Pancreas (tissue), 10 donors: ENCODE measurements at regions not wholly inside any gene's neighbourhood (a gene's known extent, or its start where the extent isn't known, plus 50 kb on each side); places are given as distances from the start of the nearest gene placed in this dataset.

Experiments
- ATAC-seq, 4 donors: fragments of 200-7000 bp; cut with Tn5 transposase; one replicate each; pipeline versions ENCODE4 v1.8.0 to v1.9.1; 2020; ENCODE audit warnings: mild to moderate bottlenecking in 4 of 4, moderate library complexity in 4 of 4
- DNase-seq, 6 donors: peaks; one replicate each; pipeline ENCODE4 v3.0.0-alpha.2; 2020
- FAIRE-seq: peaks from 2 replicates; lab custom pipeline; 2012; peaks lifted over from hg19 to GRCh38; lab: Jason Lieb, UNC
- H3K27ac ChIP-seq, 4 donors: fragments of 200-600 bp; sonication (generic); 1 replicate in 3 of 4; 2 replicates in 1 of 4; pipeline versions ENCODE4 v1.5.0 to v1.8.0; 2020
- H3K27me3 ChIP-seq, 4 donors: fragments of 200-600 bp; one replicate each; pipeline ENCODE4 v1.8.0; 2021
- H3K36me3 ChIP-seq, 3 donors: fragments of 200-600 bp; sonication (generic) in 1 of 3; one replicate each; pipeline versions ENCODE4 v1.5.0 to v1.8.0; 2020 to 2021
- H3K4me1 ChIP-seq, 3 donors: fragments of 200-600 bp; one replicate each; pipeline ENCODE4 v1.8.0; 2021
- H3K4me3 ChIP-seq, 4 donors: fragments of 200-600 bp; sonication (generic) in 2 of 4; one replicate each; pipeline versions ENCODE4 v1.5.0 to v1.8.0; 2020 to 2021
- H3K9me3 ChIP-seq, 4 donors: fragments of 200-600 bp; one replicate each; pipeline ENCODE4 v1.8.0; 2021
- WGBS, 2 donors: extraction: QIAGEN DNeasy Blood & Tissue Kit; methylation state at CpG; one replicate each; pipeline ENCODE4 v1.1.7; 2013; 5-methylcytosine and 5-hydroxymethylcytosine counted together
- intact Hi-C, 3 donors: fragments of 100-400 bp; cut with DNase I; formaldehyde crosslinking; loops; one replicate each; pipeline versions ENCODE4 v1.11.1 to v1.14.2; 2022
- TF ChIP-seq, protein P1 (sequence below), 4 donors: fragments of 200-600 bp; sonication (generic) in 3 of 4; IDR thresholded peaks; one replicate each; pipeline versions ENCODE4 v1.5.0 to v1.8.0; 2021; ENCODE audit warnings: antibody characterized with exemption in 4 of 4
- donor health status: healthy with polysubstance abuse.
- donor health status: DM: no; HTN: no; CAD: no; lungs with moderate emphysema.
- donor health status: DM: no; HTN: no; CAD: no.
- donor health status: control.
- donor health status: control.
- donor health status: Bipolar disorder and iron deficiency.
- donor health status: DM: yes; HTN: yes; CAD: no.
- donor health status: DM: no; HTN: no; CAD: no.
- donor health status: DM: no; HTN: no; CAD: no.
- donor health status: DM: yes; HTN: yes; CAD: no.

DNA sequence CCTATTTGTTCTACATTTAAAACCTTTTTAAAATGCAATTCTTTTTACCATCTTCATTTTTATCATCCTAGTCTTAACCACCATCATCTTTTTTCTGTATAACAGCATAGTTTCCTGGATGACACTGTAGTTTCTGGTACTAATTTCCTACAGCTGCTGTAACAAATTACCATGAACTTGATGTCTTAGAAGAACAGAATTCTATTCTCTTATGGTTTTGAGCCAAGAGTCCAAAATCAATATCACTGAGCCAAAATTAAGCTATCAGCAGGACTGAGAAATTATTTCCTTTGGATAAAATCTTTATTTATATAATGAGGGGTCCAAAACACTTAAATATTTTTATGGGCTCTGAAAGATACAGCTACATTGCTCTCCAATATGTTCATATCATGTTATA lies 539.3 kb downstream of the METTL4 start:
- DNase-seq (no peak), ATAC-seq (no peak), FAIRE-seq (no peak)
- Histone ChIP-seq H3K4me1 (no peaks in the 10 kb centered on the region), H3K9me3 (no peaks in the 10 kb centered on the region), H3K4me3 (no peak overlapping the region), H3K27ac (no peak overlapping the region), H3K27me3 (no peaks in the 10 kb centered on the region), H3K36me3 (no peaks in the 10 kb centered on the region)
- intact Hi-C loops = no loop called here
- TF ChIP-seq, protein P1, sequence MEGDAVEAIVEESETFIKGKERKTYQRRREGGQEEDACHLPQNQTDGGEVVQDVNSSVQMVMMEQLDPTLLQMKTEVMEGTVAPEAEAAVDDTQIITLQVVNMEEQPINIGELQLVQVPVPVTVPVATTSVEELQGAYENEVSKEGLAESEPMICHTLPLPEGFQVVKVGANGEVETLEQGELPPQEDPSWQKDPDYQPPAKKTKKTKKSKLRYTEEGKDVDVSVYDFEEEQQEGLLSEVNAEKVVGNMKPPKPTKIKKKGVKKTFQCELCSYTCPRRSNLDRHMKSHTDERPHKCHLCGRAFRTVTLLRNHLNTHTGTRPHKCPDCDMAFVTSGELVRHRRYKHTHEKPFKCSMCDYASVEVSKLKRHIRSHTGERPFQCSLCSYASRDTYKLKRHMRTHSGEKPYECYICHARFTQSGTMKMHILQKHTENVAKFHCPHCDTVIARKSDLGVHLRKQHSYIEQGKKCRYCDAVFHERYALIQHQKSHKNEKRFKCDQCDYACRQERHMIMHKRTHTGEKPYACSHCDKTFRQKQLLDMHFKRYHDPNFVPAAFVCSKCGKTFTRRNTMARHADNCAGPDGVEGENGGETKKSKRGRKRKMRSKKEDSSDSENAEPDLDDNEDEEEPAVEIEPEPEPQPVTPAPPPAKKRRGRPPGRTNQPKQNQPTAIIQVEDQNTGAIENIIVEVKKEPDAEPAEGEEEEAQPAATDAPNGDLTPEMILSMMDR (IDR thresholded peaks at IDR 0.05) = no peak

DNA sequence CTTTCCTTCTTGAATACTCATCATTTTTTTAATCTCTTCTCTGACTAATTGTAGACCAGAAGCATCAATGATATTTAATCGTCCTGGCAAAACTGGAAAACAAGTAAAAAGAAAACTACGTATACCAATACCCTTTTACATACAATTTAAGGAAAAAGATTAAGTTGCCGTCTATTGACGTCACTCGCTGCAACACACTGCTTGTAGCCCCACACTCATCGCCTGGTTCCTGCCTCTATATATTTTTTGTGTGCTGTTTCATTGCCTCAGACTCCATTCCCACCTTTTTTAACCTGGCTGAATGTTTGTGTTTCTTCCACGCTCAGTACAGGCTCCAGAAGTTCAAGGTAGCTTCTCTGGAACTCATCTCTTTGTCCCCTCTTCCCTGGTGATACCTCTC lies 536.2 kb downstream of the METTL4 start:
- WGBS, 2 donors = 69 to 80% methylated on average over 7 of the region's 7 CpGs
- no peak for FAIRE-seq
- H3K9me3 ChIP-seq = no peaks in the 10 kb centered on the region

DNA sequence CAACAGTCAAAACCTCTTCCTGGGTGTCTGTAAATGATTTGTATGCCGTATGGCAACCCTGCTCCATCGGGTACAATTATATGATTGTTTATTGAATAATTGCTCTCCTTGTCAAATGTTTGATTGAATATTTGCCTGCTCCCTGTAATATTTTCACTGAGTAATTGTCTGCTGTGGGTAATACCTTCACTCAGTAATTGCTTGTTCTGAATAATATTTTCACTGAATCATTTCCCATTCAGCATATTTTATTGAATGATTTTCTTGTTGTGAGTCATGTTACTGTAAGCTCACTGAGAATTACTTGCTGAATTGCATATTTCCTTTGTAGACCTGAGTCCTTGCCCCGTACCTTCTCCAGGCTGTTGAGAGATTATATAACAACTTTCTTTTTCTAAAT lies 535.2 kb downstream of the METTL4 start:
- Histone ChIP-seq H3K27me3 (no peaks in the 10 kb centered on the region), H3K27ac (no peak overlapping the region), H3K36me3 (no peaks in the 10 kb centered on the region), H3K9me3 (no peaks in the 10 kb centered on the region), H3K4me1 (no peaks in the 10 kb centered on the region), H3K4me3 (no peak overlapping the region)
- intact Hi-C loops = no loop called here
- ATAC-seq (peak in 1 of 4 donors; percentile 43), DNase-seq (no peak), FAIRE-seq (no peak)
- 16% methylated on average over 3 of the region's 3 CpGs for WGBS, 2 donors
- TF ChIP-seq, protein P1 (IDR thresholded peaks at IDR 0.05) = no peak

More for the DNA sequence above, 536.2 kb downstream of the METTL4 start:
- TF ChIP-seq, protein P1 (IDR thresholded peaks at IDR 0.05) = no peak
- Histone ChIP-seq H3K4me3 (no peak overlapping the region), H3K36me3 (no peaks in the 10 kb centered on the region), H3K27ac (no peak overlapping the region), H3K27me3 (no peaks in the 10 kb centered on the region), H3K4me1 (no peaks in the 10 kb centered on the region)
- DNase-seq (no peak), ATAC-seq (no peak)
- intact Hi-C loops = no loop called here

DNA sequence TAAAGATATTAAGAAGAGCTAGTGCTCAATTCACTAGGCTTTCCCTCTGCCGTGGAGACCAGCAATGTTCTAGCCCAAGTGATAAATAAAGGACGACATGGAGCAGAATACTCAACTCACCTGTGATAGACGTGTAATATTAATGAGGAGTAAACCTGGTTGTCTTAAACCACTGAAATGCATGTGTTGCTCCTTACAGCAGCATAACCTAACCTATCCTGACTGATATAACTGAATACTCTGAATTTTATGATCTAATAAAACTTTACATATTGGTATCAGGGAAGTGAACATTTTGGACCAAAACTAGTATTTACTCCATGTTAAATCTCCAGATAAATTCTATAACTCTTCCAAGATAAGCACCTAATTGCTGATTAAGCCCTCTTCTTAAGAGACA lies 531.0 kb downstream of the METTL4 start:
- no peak for ATAC-seq
- H3K9me3 ChIP-seq = no peaks in the 10 kb centered on the region
- intact Hi-C loops = no loop called here
- TF ChIP-seq, protein P1 (IDR thresholded peaks at IDR 0.05) = no peak
- no peak overlapping the region for H3K27ac ChIP-seq
- H3K36me3 ChIP-seq = no peaks in the 10 kb centered on the region
- DNase-seq = no peak
- no peak for FAIRE-seq
- no peaks in the 10 kb centered on the region for H3K4me1 ChIP-seq
- no peak overlapping the region for H3K4me3 ChIP-seq
- 65 to 73% methylated on average over 3 of the region's 3 CpGs for WGBS, 2 donors
- H3K27me3 ChIP-seq = no peaks in the 10 kb centered on the region

- 55 to 71% methylated on average over 4 of the region's 4 CpGs for WGBS, 2 donors
- FAIRE-seq (no peak), DNase-seq (no peak)
Measured at GRCh38 chr18:2049986-2050385, 521.3 kb downstream of the METTL4 start.

More at GRCh38 chr18:2049986-2050385, 521.3 kb downstream of the METTL4 start:
- H3K4me1 ChIP-seq = peaks cover 0 to 4% (median 0%) of the 10 kb centered on the region in 3 donors
- H3K36me3 ChIP-seq = no peaks in the 10 kb centered on the region
- TF ChIP-seq, protein P1 (IDR thresholded peaks at IDR 0.05) = no peak
- H3K27ac ChIP-seq = no peak overlapping the region
- ATAC-seq = no peak
- H3K4me3 ChIP-seq = no peak overlapping the region
- H3K27me3 ChIP-seq = peaks cover 0 to 3% (median 0%) of the 10 kb centered on the region in 4 donors
- intact Hi-C loops = no loop called here
- H3K9me3 ChIP-seq = no peaks in the 10 kb centered on the region
